GM12878 (cell line): ENCODE measurements at regions not wholly inside any gene's neighbourhood (a gene's known extent, or its start where the extent isn't known, plus 50 kb on each side); places are given as distances from the start of the nearest gene placed in this dataset.

ENCODE experiments used
- ATAC-seq: fragments of 200-7000 bp; cut with Tn5 transposase; 3 replicates; pipeline ENCODE4 v1.9.1; 2020; ENCODE audit warnings: mild to moderate bottlenecking, moderate library complexity
- BruUV-seq: library from RNA; stranded (reverse); fragments of 400-500 nt; replicated peaks from 2 replicates; lab custom pipeline; 2021; lab: Mats Ljungman, UMichigan
- CTCF ChIA-PET: fragments of 300-600 bp; sonication (Branson Sonifier 250); formaldehyde crosslinking; extraction: SDS; loops from one replicate; lab custom pipeline; 2021; ENCODE audit warnings: inconsistent platforms; lab: Yijun Ruan, JAX
- POLR2A ChIA-PET: fragments of 350-600 bp; formaldehyde crosslinking; extraction: SDS; loops from one replicate; lab custom pipeline; 2021; ENCODE audit warnings: inconsistent platforms; lab: Charles Lee
- RAD21 ChIA-PET: fragments of 300-600 bp; sonication (Branson Sonifier 250); formaldehyde crosslinking; loops from one replicate; lab custom pipeline; 2023; ENCODE audit warnings: antibody characterized with exemption; ENCODE audit not compliant: unreplicated experiment; lab: Charles Lee
- SMC1A ChIA-PET: fragments of 300-600 bp; sonication (Branson Sonifier 250); formaldehyde crosslinking; loops from one replicate; lab custom pipeline; 2023; ENCODE audit not compliant: unreplicated experiment, uncharacterized antibody; lab: Charles Lee
- DNase-seq: peaks from one replicate; pipeline ENCODE4 v3.0.0-alpha.2; 2011; ENCODE audit warnings: low read depth, low spot score
- FAIRE-seq: peaks from 3 replicates; lab custom pipeline; 2011; peaks lifted over from hg19 to GRCh38; lab: Jason Lieb, UNC
- H2AFZ ChIP-seq: 2 replicates; pipeline ENCODE4 v1.6.0; 2011; ENCODE audit warnings: low read depth, low read length, control low read depth; ENCODE audit not compliant: control insufficient read depth
- H3K27ac ChIP-seq: 2 replicates; pipeline ENCODE4 v1.5.1; 2011; ENCODE audit warnings: control low read depth; ENCODE audit not compliant: control insufficient read depth, insufficient read depth
- H3K27me3 ChIP-seq, 2 experiments: replicated peaks in 1 of 2; 2 replicates each; pipeline versions ENCODE4 v1.6.0 to v1.6.1; 2011; ENCODE audit warnings: low read length in 1 of 2; ENCODE audit not compliant: control insufficient read depth in 2 of 2, insufficient read depth in 2 of 2
- H3K36me3 ChIP-seq, 2 experiments: 2 replicates each; pipeline ENCODE4 v1.5.1; 2011; ENCODE audit warnings: low read length in 1 of 2; ENCODE audit not compliant: control insufficient read depth in 2 of 2, insufficient read depth in 2 of 2
- H3K4me1 ChIP-seq: 2 replicates; pipeline ENCODE4 v1.6.1; 2011; ENCODE audit warnings: mild to moderate bottlenecking, low read length, moderate library complexity, mixed read lengths; ENCODE audit not compliant: control insufficient read depth, insufficient read depth
- H3K4me2 ChIP-seq: 2 replicates; pipeline ENCODE4 v1.6.0; 2011; ENCODE audit warnings: control low read depth; ENCODE audit not compliant: control insufficient read depth, insufficient read depth
- H3K4me3 ChIP-seq: fragments of 200-600 bp; sonication (generic); 2 replicates; pipeline ENCODE4 v1.5.1; 2016
- H3K79me2 ChIP-seq: 2 replicates; pipeline ENCODE4 v1.6.0; 2011; ENCODE audit warnings: low read length; ENCODE audit not compliant: control insufficient read depth, insufficient read depth
- H3K9ac ChIP-seq: 2 replicates; pipeline ENCODE4 v1.8.0; 2011; ENCODE audit warnings: low read length, control low read depth, mixed read lengths; ENCODE audit not compliant: control insufficient read depth, insufficient read depth
- H3K9me3 ChIP-seq: replicated peaks from 3 replicates; pipeline ENCODE4 v1.5.1; 2011; ENCODE audit warnings: mild to moderate bottlenecking, low read length; ENCODE audit not compliant: control insufficient read depth, insufficient read depth
- H4K20me1 ChIP-seq: 2 replicates; pipeline ENCODE4 v1.6.0; 2011; ENCODE audit not compliant: control insufficient read depth, insufficient read depth
- CHD2 ChIP-seq: IDR thresholded peaks from 2 replicates; pipeline ENCODE4 v1.6.1; 2011; ENCODE audit warnings: low read depth, low read length, improper control_type of control experiment, borderline replicate concordance
- CREM ChIP-seq: IDR thresholded peaks from 2 replicates; pipeline ENCODE4 v1.6.1; 2014; ENCODE audit warnings: antibody characterized with exemption, low read depth
- CTCF ChIP-seq, 3 experiments: IDR thresholded peaks in 2 of 3; conservative IDR thresholded peaks in 1 of 3; 2 replicates each; pipeline ENCODE4 v1.5.1; 2011; ENCODE audit warnings: low read depth in 3 of 3, low read length in 3 of 3, mild to moderate bottlenecking in 3 of 3, control low read depth in 2 of 3, moderate library complexity in 2 of 3, inconsistent platforms in 1 of 3, mixed read lengths in 1 of 3; ENCODE audit not compliant: control insufficient read depth in 2 of 3, insufficient read depth in 1 of 3; ENCODE audit errors: extremely low read depth in 1 of 3
- ETV6 ChIP-seq, 2 experiments: fragments of 450-650 bp in 1 of 2; IDR thresholded peaks in 1 of 2; conservative IDR thresholded peaks in 1 of 2; 2 replicates each; pipeline ENCODE4 v1.6.1; 2014; ENCODE audit warnings: antibody characterized with exemption in 1 of 2, borderline replicate concordance in 1 of 2, low read depth in 1 of 2, mild to moderate bottlenecking in 1 of 2, moderate library complexity in 1 of 2
- HCFC1 ChIP-seq: fragments of 150-350 bp; IDR thresholded peaks from 2 replicates; pipeline ENCODE4 v1.6.1; 2014; ENCODE audit warnings: low read length
- NFXL1 ChIP-seq: fragments of 450-650 bp; IDR thresholded peaks from 2 replicates; pipeline ENCODE4 v1.6.1; 2017; ENCODE audit warnings: antibody characterized with exemption, mild to moderate bottlenecking, borderline replicate concordance
- NFYA ChIP-seq: IDR thresholded peaks from 2 replicates; pipeline ENCODE4 v1.6.1; 2011; ENCODE audit warnings: low read depth, mild to moderate bottlenecking, low read length, improper control_type of control experiment, borderline replicate concordance
- SREBF2 ChIP-seq: IDR thresholded peaks from 2 replicates; pipeline ENCODE4 v1.6.1; 2012; ENCODE audit warnings: mild to moderate bottlenecking, low read length
- ZNF207 ChIP-seq: fragments of 450-650 bp; IDR thresholded peaks from 2 replicates; pipeline ENCODE4 v1.6.1; 2014; ENCODE audit warnings: antibody characterized with exemption, mild to moderate bottlenecking, borderline replicate concordance
- ZNF274 ChIP-seq: IDR thresholded peaks from one replicate; pipeline ENCODE4 v1.8.0; 2011; ENCODE audit not compliant: insufficient read length, insufficient read depth
- in situ Hi-C: fragments of 300-500 bp; cut with MboI; formaldehyde crosslinking; loops from 9 replicates; pipeline ENCODE4 v1.14.3; 2018; ENCODE audit warnings: mixed read lengths
- intact Hi-C: fragments of 100-400 bp; cut with micrococcal nuclease; formaldehyde crosslinking; loops from one replicate; pipeline ENCODE4 v1.14.2; 2022; ENCODE audit not compliant: unreplicated experiment
- TF ChIP-seq, protein P1 (sequence below): fragments of 450-650 bp; IDR thresholded peaks from 2 replicates; pipeline ENCODE4 v1.6.1; 2017; ENCODE audit warnings: borderline replicate concordance
- TF ChIP-seq, protein P2 (sequence below): fragments of 450-650 bp; IDR thresholded peaks from 2 replicates; pipeline ENCODE4 v1.6.1; 2017; ENCODE audit warnings: low read depth, mild to moderate bottlenecking, moderate library complexity

- TF ChIP-seq CREM, result no peak
- no peak for TF ChIP-seq ETV6 (conservative IDR thresholded peaks at IDR 0.05 in 1 of 2, IDR thresholded peaks at IDR 0.05 in 1 of 2; ENCODE audit: borderline replicate concordance in 1 of 2, low read depth in 1 of 2)
- TF ChIP-seq CTCF (IDR thresholded peaks at IDR 0.05 in 2 of 3, conservative IDR thresholded peaks at IDR 0.05 in 1 of 3; ENCODE audit: control insufficient read depth in 2 of 3, extremely low read depth in 1 of 3, insufficient read depth in 1 of 3, low read depth in 3 of 3, low read length in 3 of 3), result no peak
- TF ChIP-seq SREBF2, result no peak
- TF ChIP-seq, protein P1, sequence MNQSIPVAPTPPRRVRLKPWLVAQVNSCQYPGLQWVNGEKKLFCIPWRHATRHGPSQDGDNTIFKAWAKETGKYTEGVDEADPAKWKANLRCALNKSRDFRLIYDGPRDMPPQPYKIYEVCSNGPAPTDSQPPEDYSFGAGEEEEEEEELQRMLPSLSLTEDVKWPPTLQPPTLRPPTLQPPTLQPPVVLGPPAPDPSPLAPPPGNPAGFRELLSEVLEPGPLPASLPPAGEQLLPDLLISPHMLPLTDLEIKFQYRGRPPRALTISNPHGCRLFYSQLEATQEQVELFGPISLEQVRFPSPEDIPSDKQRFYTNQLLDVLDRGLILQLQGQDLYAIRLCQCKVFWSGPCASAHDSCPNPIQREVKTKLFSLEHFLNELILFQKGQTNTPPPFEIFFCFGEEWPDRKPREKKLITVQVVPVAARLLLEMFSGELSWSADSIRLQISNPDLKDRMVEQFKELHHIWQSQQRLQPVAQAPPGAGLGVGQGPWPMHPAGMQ, result no peak
- TF ChIP-seq, protein P2, sequence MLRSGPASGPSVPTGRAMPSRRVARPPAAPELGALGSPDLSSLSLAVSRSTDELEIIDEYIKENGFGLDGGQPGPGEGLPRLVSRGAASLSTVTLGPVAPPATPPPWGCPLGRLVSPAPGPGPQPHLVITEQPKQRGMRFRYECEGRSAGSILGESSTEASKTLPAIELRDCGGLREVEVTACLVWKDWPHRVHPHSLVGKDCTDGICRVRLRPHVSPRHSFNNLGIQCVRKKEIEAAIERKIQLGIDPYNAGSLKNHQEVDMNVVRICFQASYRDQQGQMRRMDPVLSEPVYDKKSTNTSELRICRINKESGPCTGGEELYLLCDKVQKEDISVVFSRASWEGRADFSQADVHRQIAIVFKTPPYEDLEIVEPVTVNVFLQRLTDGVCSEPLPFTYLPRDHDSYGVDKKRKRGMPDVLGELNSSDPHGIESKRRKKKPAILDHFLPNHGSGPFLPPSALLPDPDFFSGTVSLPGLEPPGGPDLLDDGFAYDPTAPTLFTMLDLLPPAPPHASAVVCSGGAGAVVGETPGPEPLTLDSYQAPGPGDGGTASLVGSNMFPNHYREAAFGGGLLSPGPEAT, result no peak
- no peak for TF ChIP-seq HCFC1
Measured at GRCh38 chr6:141914646-141915045, 218.1 kb upstream of the GJE1 start (continued).

- TF ChIP-seq CHD2 (no peak), NFXL1 (no peak), NFYA (no peak), ZNF274 (no peak), ZNF207 (no peak)
- Histone ChIP-seq H3K79me2 (no peaks in the 10 kb centered on the region), H3K27me3 (no peaks in the 10 kb centered on the region), H3K36me3 (no peaks in the 10 kb centered on the region), H3K4me2 (no peak overlapping the region), H2AFZ (no peak overlapping the region), H3K27ac (no peak overlapping the region), H3K4me3 (no peak overlapping the region), H4K20me1 (no peaks in the 10 kb centered on the region), H3K9me3 (no peaks in the 10 kb centered on the region), H3K4me1 (no peaks in the 10 kb centered on the region), H3K9ac (no peak overlapping the region)
- FAIRE-seq, result no peak
- ChIA-PET CTCF (no interaction called here), SMC1A (no interaction called here), POLR2A (no interaction called here), RAD21 (no interaction called here)
- intact Hi-C loops, result no loop called here
- no TSS peak for BruUV-seq
- ATAC-seq, result no peak
- no peak for DNase-seq
- in situ Hi-C loops, result no loop called here
Measured at GRCh38 chr6:141906569-141907080, 226.1 kb upstream of the GJE1 start.
